Muscle layer of colon (tissue), 2 donors: ENCODE measurements at regions not wholly inside any gene's neighbourhood (a gene's known extent, or its start where the extent isn't known, plus 50 kb on each side); places are given as distances from the start of the nearest gene placed in this dataset.

ENCODE experiments used
- H3K27ac ChIP-seq: one replicate; pipeline ENCODE4 v1.7.0; 2013; ENCODE audit warnings: low read depth, mild to moderate bottlenecking, low read length, moderate library complexity
- H3K27me3 ChIP-seq, 2 donors: one replicate each; pipeline ENCODE4 v1.7.0; 2013; ENCODE audit warnings: low read length in 2 of 2, mild to moderate bottlenecking in 2 of 2; ENCODE audit not compliant: insufficient read depth in 2 of 2, control insufficient read depth in 1 of 2
- H3K36me3 ChIP-seq: one replicate; pipeline ENCODE4 v1.7.0; 2013; ENCODE audit warnings: mild to moderate bottlenecking, low read length; ENCODE audit not compliant: insufficient read depth
- H3K4me1 ChIP-seq: one replicate; pipeline ENCODE4 v1.7.0; 2013; ENCODE audit warnings: mild to moderate bottlenecking, low read length; ENCODE audit not compliant: insufficient read depth
- H3K4me3 ChIP-seq, 2 donors: one replicate each; pipeline ENCODE4 v1.7.0; 2013; ENCODE audit warnings: low read length in 2 of 2, low read depth in 1 of 2, mild to moderate bottlenecking in 1 of 2, moderate library complexity in 1 of 2
- H3K9ac ChIP-seq: one replicate; pipeline ENCODE4 v1.7.0; 2013; ENCODE audit warnings: low read length
- H3K9me3 ChIP-seq: one replicate; pipeline ENCODE4 v1.7.0; 2013; ENCODE audit warnings: mild to moderate bottlenecking, low read length
- donor health status: abdominal sarcoma.
- donor health status: Adenocarcinoma of cecum.

GRCh38 chr15:70492240-70493177 lies 270.8 kb downstream of the UACA start:
- H3K36me3 ChIP-seq = no peaks in the 10 kb centered on the region
- H3K27ac ChIP-seq = no peak overlapping the region
- H3K9ac ChIP-seq = no peak overlapping the region
- H3K27me3 ChIP-seq = no peaks in the 10 kb centered on the region
- H3K4me3 ChIP-seq = no peak overlapping the region
- no peaks in the 10 kb centered on the region for H3K9me3 ChIP-seq
- peaks cover 4% of the 10 kb centered on the region for H3K4me1 ChIP-seq

- no peak overlapping the region for H3K4me3 ChIP-seq
- no peak overlapping the region for H3K27ac ChIP-seq
Observed at GRCh38 chr15:70491641-70492040, 271.7 kb downstream of the UACA start.

DNA sequence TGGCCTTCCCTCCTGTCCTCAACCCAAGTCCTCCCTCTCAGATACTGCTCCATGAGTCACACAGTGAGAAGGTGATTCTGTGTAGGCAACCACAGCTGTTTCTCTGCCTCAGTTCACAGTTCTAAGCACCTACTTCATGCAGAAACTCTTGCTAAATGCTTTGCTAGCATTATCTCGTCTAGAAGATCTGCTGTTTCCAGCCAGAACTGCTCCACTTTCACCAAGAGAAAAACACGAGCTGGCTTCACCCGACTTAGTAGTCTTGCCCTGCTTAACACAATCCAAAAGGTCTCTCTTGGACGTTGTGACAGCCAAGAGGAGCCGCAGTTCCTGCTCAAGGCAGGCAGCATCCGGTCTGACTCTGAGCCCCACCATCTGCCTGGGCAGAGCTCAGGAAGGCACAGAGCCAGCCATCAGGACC lies 272.1 kb downstream of the UACA start:
- H3K36me3 ChIP-seq = no peaks in the 10 kb centered on the region
- H3K9me3 ChIP-seq = no peaks in the 10 kb centered on the region
- H3K9ac ChIP-seq = no peak overlapping the region
- H3K27ac ChIP-seq = no peak overlapping the region
- H3K27me3 ChIP-seq = no peaks in the 10 kb centered on the region
- no peak overlapping the region for H3K4me3 ChIP-seq
- peaks cover 4% of the 10 kb centered on the region for H3K4me1 ChIP-seq

More at GRCh38 chr15:70491641-70492040, 271.7 kb downstream of the UACA start:
- H3K27me3 ChIP-seq = no peaks in the 10 kb centered on the region
- no peak overlapping the region for H3K9ac ChIP-seq
- no peaks in the 10 kb centered on the region for H3K9me3 ChIP-seq
- peaks cover 4% of the 10 kb centered on the region for H3K4me1 ChIP-seq
- H3K36me3 ChIP-seq = no peaks in the 10 kb centered on the region

DNA sequence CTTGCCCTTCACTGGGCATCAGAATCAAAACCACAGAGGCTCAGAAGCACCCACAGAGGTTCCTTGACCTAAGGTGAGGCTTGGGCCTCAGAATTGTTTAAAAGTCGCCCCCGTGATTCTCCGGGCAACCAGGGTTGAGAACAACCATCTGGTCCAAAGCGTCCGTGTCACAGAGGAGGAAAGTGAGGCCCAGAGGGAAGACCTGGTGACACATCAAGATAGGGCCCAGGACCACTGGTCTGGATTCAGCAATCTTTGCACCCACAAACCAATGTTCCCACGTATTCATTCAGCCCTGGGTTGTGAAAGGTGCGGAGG lies 272.6 kb downstream of the UACA start:
- no peak overlapping the region for H3K27ac ChIP-seq
- H3K9me3 ChIP-seq = no peaks in the 10 kb centered on the region
- H3K27me3 ChIP-seq = no peaks in the 10 kb centered on the region
- no peak overlapping the region for H3K9ac ChIP-seq
- H3K4me1 ChIP-seq = peaks cover 4% of the 10 kb centered on the region
- no peak overlapping the region for H3K4me3 ChIP-seq
- H3K36me3 ChIP-seq = no peaks in the 10 kb centered on the region

- H3K27ac ChIP-seq = no peak overlapping the region
- no peak overlapping the region for H3K9ac ChIP-seq
- no peaks in the 10 kb centered on the region for H3K9me3 ChIP-seq
- H3K4me1 ChIP-seq = peaks cover 4% of the 10 kb centered on the region
- H3K4me3 ChIP-seq = no peak overlapping the region
- H3K27me3 ChIP-seq = no peaks in the 10 kb centered on the region
- H3K36me3 ChIP-seq = no peaks in the 10 kb centered on the region
Observed at GRCh38 chr15:70490148-70490837, 273.1 kb downstream of the UACA start.

DNA sequence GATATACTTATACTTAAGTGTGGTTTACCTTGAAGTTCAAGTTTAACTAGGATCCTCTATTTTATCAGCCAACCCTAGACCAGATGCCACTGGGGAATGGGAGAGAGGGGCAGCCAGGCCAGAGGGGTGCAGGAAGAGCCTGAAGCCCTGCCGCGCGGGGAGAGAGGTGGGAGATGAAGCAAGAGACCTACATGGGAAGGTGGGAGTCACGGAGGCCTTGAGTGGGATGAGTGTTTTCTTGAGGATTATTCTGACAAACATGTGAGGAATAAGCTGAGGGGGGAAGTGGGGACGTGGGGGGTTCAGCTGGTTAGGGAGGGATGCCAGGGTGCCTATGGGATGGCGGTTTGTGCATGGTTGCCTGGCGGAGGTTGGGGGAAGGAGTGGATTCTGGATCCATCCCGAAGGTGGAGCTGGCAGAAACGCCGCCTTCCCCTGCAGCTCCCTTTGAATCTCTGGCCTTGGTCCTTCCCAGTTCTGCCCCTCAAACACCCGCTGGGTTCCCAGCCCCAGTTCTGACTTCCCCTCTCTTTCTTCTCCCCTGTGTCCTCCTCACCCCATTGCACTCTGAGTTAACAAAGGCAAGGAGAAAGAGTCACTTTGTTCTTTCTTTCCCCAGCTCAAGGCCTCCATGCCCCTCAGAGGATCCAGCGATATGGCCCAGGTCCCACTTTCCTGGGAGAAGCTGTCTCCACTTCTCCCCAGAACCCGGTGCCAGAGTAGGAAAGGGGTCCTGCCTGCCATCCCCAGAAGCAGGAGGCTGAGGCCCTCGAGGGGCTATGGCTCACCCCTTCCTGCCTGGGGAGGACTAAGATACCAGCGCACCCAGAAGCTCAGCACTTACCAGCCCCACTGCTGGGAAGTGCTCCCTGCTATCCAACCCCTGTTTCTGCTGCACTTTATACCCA lies 274.2 kb downstream of the UACA start:
- Histone ChIP-seq H3K4me1 (peaks cover 4% of the 10 kb centered on the region), H3K4me3 (no peak overlapping the region), H3K27ac (no peak overlapping the region), H3K9ac (no peak overlapping the region), H3K27me3 (no peaks in the 10 kb centered on the region), H3K36me3 (no peaks in the 10 kb centered on the region), H3K9me3 (no peaks in the 10 kb centered on the region)

DNA sequence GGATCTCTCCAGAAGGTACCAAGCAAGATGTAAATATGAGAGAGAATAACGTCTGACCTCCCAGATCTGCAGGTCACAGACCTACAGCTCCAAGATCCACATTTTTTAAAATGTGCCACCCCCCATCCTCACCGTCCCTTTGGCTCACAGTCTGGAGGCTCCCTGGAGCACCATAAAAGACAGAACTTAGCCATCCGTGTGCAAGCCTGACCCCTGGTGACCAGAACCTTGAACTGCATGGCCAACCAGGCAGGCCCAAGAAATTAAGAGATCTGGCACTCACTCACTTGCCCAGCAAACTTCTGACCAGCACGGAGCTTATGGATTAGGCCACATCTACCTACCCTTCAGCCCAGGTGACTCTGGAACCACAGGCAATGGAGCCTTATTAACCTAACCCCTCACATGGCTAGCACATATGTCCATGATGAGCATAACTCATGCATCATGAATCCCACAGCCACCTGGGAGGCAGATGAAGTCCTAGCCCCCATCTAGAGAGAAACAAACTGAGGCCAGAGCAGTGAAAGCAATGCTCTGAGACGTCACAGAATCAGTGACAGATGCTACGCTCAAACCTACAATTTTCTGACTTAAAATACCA lies 275.3 kb downstream of the UACA start:
- Histone ChIP-seq H3K27ac (no peak overlapping the region), H3K9me3 (no peaks in the 10 kb centered on the region), H3K27me3 (no peaks in the 10 kb centered on the region), H3K9ac (no peak overlapping the region), H3K4me3 (no peak overlapping the region), H3K4me1 (peaks cover 4% of the 10 kb centered on the region), H3K36me3 (no peaks in the 10 kb centered on the region)

- H3K9me3 ChIP-seq = no peaks in the 10 kb centered on the region
- no peaks in the 10 kb centered on the region for H3K27me3 ChIP-seq
- H3K4me3 ChIP-seq = no peak overlapping the region
- H3K36me3 ChIP-seq = no peaks in the 10 kb centered on the region
- no peak overlapping the region for H3K9ac ChIP-seq
- H3K4me1 ChIP-seq = peaks cover 4% of the 10 kb centered on the region
- H3K27ac ChIP-seq = no peak overlapping the region
Observed at GRCh38 chr15:70487387-70487740, 276.0 kb downstream of the UACA start.

DNA sequence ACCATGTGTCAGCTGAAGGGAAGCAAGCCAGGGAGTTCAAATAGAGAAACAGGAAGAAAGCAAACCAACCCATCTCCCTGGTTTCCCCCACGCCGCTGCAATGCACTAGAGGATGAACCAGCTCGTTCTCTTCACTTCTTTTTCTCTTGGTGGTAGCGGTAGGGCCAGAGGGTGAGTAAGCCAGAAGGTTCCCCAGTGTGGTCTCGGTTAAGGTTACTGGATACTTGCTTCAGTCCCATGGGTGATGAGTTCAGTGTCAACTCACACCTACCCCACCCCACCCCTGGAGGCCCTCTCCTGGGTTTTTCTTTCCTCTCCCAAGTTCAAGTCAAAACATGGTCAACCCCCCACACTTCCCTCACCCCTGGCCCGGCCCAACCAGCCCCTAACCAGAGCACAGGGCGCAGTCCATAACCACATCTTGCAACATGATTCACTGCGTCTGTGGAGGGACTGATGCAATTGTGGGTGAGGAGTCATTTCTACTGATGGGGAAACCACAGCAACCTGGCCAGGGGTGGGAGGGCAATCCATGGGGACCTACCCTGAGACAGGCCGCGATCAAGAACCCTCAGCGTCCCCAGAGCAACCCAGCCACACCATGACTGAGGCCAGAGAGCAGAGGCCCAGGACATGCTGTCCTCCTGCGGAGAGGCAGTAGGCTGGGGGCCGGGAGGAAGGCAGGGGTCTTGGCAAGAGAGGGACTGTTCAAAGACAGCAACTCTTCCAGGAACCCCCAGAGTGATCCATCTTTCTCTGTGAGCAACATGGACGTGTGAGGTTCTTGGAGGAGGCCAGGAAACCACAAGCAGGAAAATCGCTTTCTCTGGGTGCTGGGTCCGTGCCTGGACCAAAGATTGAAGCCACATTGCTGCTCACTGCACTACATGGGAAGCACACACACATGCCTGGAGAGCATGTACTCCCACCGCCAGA lies 276.6 kb downstream of the UACA start:
- Histone ChIP-seq H3K36me3 (no peaks in the 10 kb centered on the region), H3K9me3 (no peaks in the 10 kb centered on the region), H3K4me3 (no peak overlapping the region), H3K9ac (no peak overlapping the region), H3K27ac (no peak overlapping the region), H3K4me1 (peaks cover 4% of the 10 kb centered on the region), H3K27me3 (no peaks in the 10 kb centered on the region)

- Histone ChIP-seq H3K36me3 (no peaks in the 10 kb centered on the region), H3K27me3 (no peaks in the 10 kb centered on the region), H3K9ac (no peak overlapping the region), H3K27ac (no peak overlapping the region), H3K4me3 (no peak overlapping the region), H3K4me1 (peaks cover 4% of the 10 kb centered on the region), H3K9me3 (no peaks in the 10 kb centered on the region)
Observed at GRCh38 chr15:70486012-70486411, 277.3 kb downstream of the UACA start.
